ENCODE measurements at regions not wholly inside any gene's neighbourhood (a gene's known extent, or its start where the extent isn't known, plus 50 kb on each side); places are given as distances from the start of the nearest gene placed in this dataset.

GRCh38 chr21:35893156-35893555 lies 167.2 kb downstream of the SETD4 start:
- no peak for DNase-seq

- DNase-seq: no peak
Observed at GRCh38 chr21:35886887-35887286, 173.4 kb downstream of the SETD4 start.

GRCh38 chr21:35885942-35886541 lies 174.3 kb downstream of the SETD4 start:
- no peak for DNase-seq

- DNase-seq: no peak
Observed at GRCh38 chr21:35882791-35883240, 177.5 kb downstream of the SETD4 start.

- no peak for DNase-seq
Observed at GRCh38 chr21:35873441-35873840, 186.9 kb downstream of the SETD4 start.

GRCh38 chr21:35871906-35872305 lies 188.4 kb downstream of the SETD4 start:
- no peak for DNase-seq

GRCh38 chr21:35868869-35869223 lies 191.5 kb downstream of the SETD4 start:
- DNase-seq: no peak

GRCh38 chr21:35868005-35868868 lies 192.1 kb downstream of the SETD4 start:
- no peak for DNase-seq

- no peak for DNase-seq
Observed at GRCh38 chr21:35864039-35864438, 196.3 kb downstream of the SETD4 start.

GRCh38 chr21:35862969-35863368 lies 197.4 kb downstream of the SETD4 start:
- no peak for DNase-seq

GRCh38 chr21:35861661-35862060 lies 198.7 kb downstream of the SETD4 start:
- DNase-seq: no peak

GRCh38 chr21:35860189-35860869 lies 200.0 kb downstream of the SETD4 start:
- DNase-seq: no peak

GRCh38 chr21:35859677-35860076 lies 200.6 kb downstream of the SETD4 start:
- no peak for DNase-seq

- no peak for DNase-seq
Observed at GRCh38 chr21:35857095-35857494, 203.2 kb downstream of the SETD4 start.

- no peak for DNase-seq
Observed at GRCh38 chr21:35855484-35855883, 204.8 kb downstream of the SETD4 start.

GRCh38 chr21:35854281-35854680 lies 206.0 kb downstream of the SETD4 start:
- no peak for DNase-seq

GRCh38 chr21:35853321-35854239 lies 206.7 kb downstream of the SETD4 start:
- DNase-seq: no peak

- no peak for DNase-seq
Observed at GRCh38 chr21:35852820-35853219, 207.5 kb downstream of the SETD4 start.

- no peak for DNase-seq
Observed at GRCh38 chr21:35850542-35851103, 209.7 kb downstream of the SETD4 start.

- no peak for DNase-seq
Observed at GRCh38 chr21:35850029-35850428, 210.3 kb downstream of the SETD4 start.

- DNase-seq: no peak
Observed at GRCh38 chr21:35849144-35849543, 211.2 kb downstream of the SETD4 start.

GRCh38 chr21:35843911-35844667 lies 216.2 kb downstream of the SETD4 start:
- no peak for DNase-seq

All from CD4-positive, alpha-beta T cell treated with Interferon gamma for 1 hour (primary cell).